SH-SY5Y (cell line): ENCODE measurements at regions not wholly inside any gene's neighbourhood (a gene's known extent, or its start where the extent isn't known, plus 50 kb on each side); places are given as distances from the start of the nearest gene placed in this dataset.

Experiments
- GATA2 ChIP-seq: IDR thresholded peaks from 2 replicates; pipeline ENCODE4 v1.6.1; 2011; ENCODE audit warnings: mild to moderate bottlenecking, low read depth, low read length
- GATA3 ChIP-seq: IDR thresholded peaks from 2 replicates; pipeline ENCODE4 v1.6.1; 2011; ENCODE audit warnings: low read depth, mild to moderate bottlenecking, low read length, moderate library complexity

DNA sequence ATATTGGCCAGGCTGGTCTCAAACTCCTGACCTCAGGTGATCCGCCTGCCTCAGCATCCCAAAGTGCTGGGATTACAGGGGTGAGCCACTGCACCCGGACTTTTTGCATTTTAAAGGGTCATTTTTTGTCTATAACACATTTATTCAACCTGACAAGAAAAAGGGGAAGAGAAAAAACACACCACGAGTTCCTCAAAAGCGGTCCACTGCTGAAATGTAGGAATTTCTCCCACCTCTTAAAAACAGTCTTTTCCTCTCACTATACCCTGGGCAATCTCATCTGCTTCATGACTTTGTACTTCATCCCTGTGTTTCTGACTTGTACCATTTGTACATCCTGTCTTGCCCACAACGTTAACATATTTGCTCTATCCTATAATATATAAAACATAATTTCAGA lies 413.3 kb upstream of the PTBP2 start:
- no peak for TF ChIP-seq GATA2
- TF ChIP-seq GATA3 = no peak
